Stimulated activated naive CD8-positive, alpha-beta T cell treated with anti-CD3 and anti-CD28 coated beads, Interleukin-15, Interleukin-2, amounts not matched to agents 100 ng/mL and 50 ng/mL, for 24 hours (primary cell): ENCODE measurements at regions not wholly inside any gene's neighbourhood (a gene's known extent, or its start where the extent isn't known, plus 50 kb on each side); places are given as distances from the start of the nearest gene placed in this dataset.
"Not testable (repeated sequence)": the region's sequence is repeated elsewhere in the genome, so short reads cannot be mapped to it uniquely, and the experiment has no call there.

Source experiments
- H3K27ac Mint-ChIP-seq: one replicate; pipeline ENCODE4 v1.8.0; 2021; ENCODE audit warnings: mild to moderate bottlenecking, mixed read lengths
- H3K27me3 Mint-ChIP-seq: one replicate; pipeline ENCODE4 v1.8.0; 2021; ENCODE audit warnings: mixed read lengths
- H3K36me3 Mint-ChIP-seq: one replicate; pipeline ENCODE4 v1.8.0; 2021; ENCODE audit warnings: low read depth, mixed read lengths
- H3K4me1 Mint-ChIP-seq: one replicate; pipeline ENCODE4 v1.8.0; 2021; ENCODE audit warnings: low read depth, mixed read lengths
- H3K4me3 Mint-ChIP-seq: one replicate; pipeline ENCODE4 v1.8.0; 2021; ENCODE audit warnings: mild to moderate bottlenecking, mixed read lengths
- H3K9me3 Mint-ChIP-seq: one replicate; pipeline ENCODE4 v1.8.0; 2021; ENCODE audit warnings: mixed read lengths

GRCh38 chr17:34038786-34039185 lies 216.3 kb upstream of the CCL2 start:
- not testable (repeated sequence) for H3K27me3 Mint-ChIP-seq, H3K27ac Mint-ChIP-seq, H3K36me3 Mint-ChIP-seq, H3K4me1 Mint-ChIP-seq, H3K4me3 Mint-ChIP-seq
- H3K9me3 Mint-ChIP-seq = peaks cover 13% of the 10 kb centered on the region

DNA sequence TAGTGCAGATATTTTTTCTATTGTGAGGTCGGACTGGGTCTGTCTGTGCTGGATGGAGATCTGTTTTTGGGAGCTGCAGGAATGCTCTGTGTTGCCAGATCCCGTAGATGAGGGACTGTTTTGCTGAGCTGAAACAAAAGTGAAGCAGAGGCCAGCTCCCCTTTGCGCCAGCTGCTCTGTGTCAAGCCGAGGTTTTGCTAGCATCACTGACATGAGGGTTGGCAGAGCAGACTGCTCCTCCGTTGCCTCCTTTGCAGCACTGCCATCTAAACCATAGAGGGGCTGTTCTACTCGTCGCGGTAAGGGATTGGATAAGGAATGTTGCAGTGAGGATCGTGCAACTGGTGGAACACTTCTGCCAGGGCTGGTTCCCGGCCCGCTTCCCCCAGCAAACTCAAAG lies 215.9 kb upstream of the CCL2 start:
- not testable (repeated sequence) for H3K27ac Mint-ChIP-seq, H3K27me3 Mint-ChIP-seq, H3K4me3 Mint-ChIP-seq, H3K4me1 Mint-ChIP-seq, H3K36me3 Mint-ChIP-seq
- peaks cover 13% of the 10 kb centered on the region for H3K9me3 Mint-ChIP-seq

DNA sequence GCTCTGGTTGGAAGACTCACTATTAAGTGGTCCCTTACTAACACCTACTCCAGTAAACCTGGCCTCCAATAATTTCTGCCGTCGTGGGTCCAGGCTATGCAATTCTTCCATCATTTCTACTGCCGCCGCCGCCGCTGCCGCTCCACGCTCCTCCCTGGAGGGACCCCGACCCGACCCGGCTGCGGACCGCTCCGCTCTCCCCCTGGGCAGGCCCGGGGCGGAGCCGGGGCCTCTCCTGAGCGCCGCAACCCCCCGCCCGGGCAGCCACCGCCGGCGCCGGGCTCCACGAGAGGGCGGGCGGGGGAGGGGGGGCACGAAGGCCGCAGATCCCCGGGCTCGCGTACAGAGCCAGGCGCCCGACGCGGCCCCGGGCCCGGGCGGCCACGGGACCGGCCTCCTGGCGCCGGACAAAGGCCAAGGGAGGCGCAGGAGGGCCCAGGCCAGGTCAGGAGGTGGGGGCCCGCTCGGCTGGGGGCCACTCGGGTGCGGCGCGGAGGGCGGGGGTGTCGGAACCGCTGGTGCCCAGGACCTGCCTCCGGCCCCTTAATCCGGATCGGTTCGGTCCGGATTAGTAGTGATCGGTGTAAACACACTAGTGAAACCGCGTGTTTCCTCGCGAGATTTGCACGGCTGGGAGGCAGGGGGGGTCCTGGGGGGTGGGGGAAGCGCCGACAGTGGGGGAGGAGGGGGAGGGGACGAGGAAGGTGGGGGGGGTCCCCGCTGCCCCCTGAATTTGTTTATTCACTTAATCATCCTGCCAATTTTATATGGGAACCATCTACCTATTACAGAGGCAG lies 215.1 kb upstream of the CCL2 start:
- H3K27ac Mint-ChIP-seq, H3K4me3 Mint-ChIP-seq, H3K4me1 Mint-ChIP-seq, H3K27me3 Mint-ChIP-seq, H3K36me3 Mint-ChIP-seq: not testable (repeated sequence)
- H3K9me3 Mint-ChIP-seq = peaks cover 13% of the 10 kb centered on the region

DNA sequence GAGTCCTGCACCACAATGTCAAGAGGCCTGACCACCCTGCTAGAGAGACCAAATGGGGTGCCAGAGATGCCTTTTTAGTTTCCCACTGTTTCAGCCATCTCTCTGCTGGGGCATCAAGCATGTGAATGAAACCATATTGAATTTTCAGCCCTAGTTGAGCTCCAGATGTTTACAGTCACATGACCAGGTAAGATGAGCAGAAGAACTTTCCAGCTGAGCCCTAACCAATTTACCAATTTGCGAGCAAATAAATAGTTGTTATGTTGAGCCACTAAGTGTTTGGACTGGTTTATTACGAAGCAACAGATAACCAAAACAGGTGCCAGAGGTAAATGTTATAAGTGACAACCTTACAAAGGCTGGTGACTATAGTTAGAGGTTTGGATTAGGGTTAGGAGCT lies 209.1 kb upstream of the CCL2 start:
- Mint-ChIP-seq H3K27ac (no peak overlapping the region), H3K4me1 (no peaks in the 10 kb centered on the region), H3K4me3 (no peak overlapping the region), H3K9me3 (peaks cover 8% of the 10 kb centered on the region), H3K27me3 (peaks cover 9% of the 10 kb centered on the region), H3K36me3 (no peaks in the 10 kb centered on the region)

GRCh38 chr17:34051046-34051445 lies 204.0 kb upstream of the CCL2 start:
- Mint-ChIP-seq H3K27ac (no peak overlapping the region), H3K4me1 (no peaks in the 10 kb centered on the region), H3K36me3 (no peaks in the 10 kb centered on the region), H3K27me3 (peaks cover 26% of the 10 kb centered on the region), H3K4me3 (no peak overlapping the region), H3K9me3 (peaks cover 4% of the 10 kb centered on the region)

DNA sequence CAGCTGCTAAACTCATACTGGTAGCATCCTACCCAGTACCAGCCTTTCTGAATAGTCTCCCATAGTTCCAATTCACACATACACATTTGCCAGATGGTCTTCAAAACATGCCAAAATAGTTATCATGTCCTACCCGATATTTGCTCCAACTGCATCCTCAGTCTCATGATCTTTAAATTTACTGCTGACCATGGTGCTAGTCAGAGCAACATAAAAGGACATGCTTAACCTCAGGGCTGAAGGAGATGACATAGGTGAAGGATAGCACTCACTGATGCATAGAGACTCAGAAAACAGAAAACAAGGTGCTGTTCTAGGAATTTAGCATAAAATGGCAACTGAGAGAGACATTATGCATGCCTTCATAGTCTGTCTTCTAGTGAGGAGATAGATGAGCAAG lies 200.6 kb upstream of the CCL2 start:
- Mint-ChIP-seq H3K4me3 (no peak overlapping the region), H3K4me1 (no peaks in the 10 kb centered on the region), H3K27me3 (peaks cover 30% of the 10 kb centered on the region), H3K9me3 (peaks cover 4% of the 10 kb centered on the region), H3K27ac (no peak overlapping the region), H3K36me3 (no peaks in the 10 kb centered on the region)

DNA sequence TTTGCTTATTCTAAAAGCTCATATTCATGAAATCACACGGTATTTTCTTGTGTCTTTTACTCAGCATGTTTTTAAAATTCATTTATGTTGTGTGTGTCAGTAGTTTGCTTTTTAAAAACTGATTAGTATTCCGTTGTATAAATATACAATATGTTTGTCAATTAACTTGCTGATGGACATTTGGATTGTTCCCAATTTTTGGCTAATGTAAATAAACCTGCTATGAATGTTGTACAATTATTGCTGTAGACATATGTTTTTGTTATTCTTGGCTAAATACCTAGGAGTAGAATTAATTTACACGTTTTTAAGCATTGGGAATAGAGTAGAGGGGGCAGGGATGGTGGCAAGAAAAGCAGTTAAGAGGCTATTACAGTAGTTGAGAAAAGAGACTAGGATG lies 199.5 kb upstream of the CCL2 start:
- no peak overlapping the region for H3K27ac Mint-ChIP-seq
- no peak overlapping the region for H3K4me3 Mint-ChIP-seq
- peaks cover 8% of the 10 kb centered on the region for H3K9me3 Mint-ChIP-seq
- H3K4me1 Mint-ChIP-seq = no peaks in the 10 kb centered on the region
- H3K27me3 Mint-ChIP-seq = peaks cover 31% of the 10 kb centered on the region
- H3K36me3 Mint-ChIP-seq = no peaks in the 10 kb centered on the region

GRCh38 chr17:34059423-34060220 lies 195.5 kb upstream of the CCL2 start:
- no peaks in the 10 kb centered on the region for H3K4me1 Mint-ChIP-seq
- peaks cover 13% of the 10 kb centered on the region for H3K9me3 Mint-ChIP-seq
- no peak overlapping the region for H3K27ac Mint-ChIP-seq
- peaks cover 40% of the 10 kb centered on the region for H3K27me3 Mint-ChIP-seq
- H3K4me3 Mint-ChIP-seq = no peak overlapping the region
- no peaks in the 10 kb centered on the region for H3K36me3 Mint-ChIP-seq

DNA sequence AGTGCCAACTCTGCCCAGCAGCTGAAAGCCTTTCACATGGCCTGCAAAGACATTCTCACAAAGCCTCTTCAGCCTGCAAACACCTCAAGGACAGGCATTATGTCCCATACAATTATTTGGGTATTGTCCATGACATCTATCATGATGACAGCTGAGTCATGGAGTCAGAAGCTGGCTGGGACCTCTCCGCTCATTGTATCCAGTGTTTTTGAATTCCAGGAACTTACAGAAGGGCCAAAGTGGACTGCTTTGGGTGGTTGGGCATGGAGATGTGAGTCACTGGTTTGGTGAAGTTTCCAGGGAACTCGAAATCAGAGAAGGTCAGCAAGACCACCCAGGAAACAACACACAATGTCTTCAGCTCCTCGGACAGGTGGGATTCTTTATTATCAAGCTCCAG lies 188.6 kb upstream of the CCL2 start:
- H3K9me3 Mint-ChIP-seq = peaks cover 10% of the 10 kb centered on the region
- H3K36me3 Mint-ChIP-seq = no peaks in the 10 kb centered on the region
- H3K4me3 Mint-ChIP-seq = no peak overlapping the region
- no peaks in the 10 kb centered on the region for H3K4me1 Mint-ChIP-seq
- peaks cover 14% of the 10 kb centered on the region for H3K27me3 Mint-ChIP-seq
- no peak overlapping the region for H3K27ac Mint-ChIP-seq

GRCh38 chr17:34067011-34067410 lies 188.1 kb upstream of the CCL2 start:
- no peak overlapping the region for H3K4me3 Mint-ChIP-seq
- H3K27me3 Mint-ChIP-seq = peaks cover 12% of the 10 kb centered on the region

GRCh38 chr17:34068571-34068970 lies 186.5 kb upstream of the CCL2 start:
- Mint-ChIP-seq H3K27me3 (peaks cover 4% of the 10 kb centered on the region), H3K9me3 (peaks cover 4% of the 10 kb centered on the region), H3K4me1 (no peaks in the 10 kb centered on the region), H3K27ac (no peak overlapping the region), H3K36me3 (no peaks in the 10 kb centered on the region), H3K4me3 (no peak overlapping the region)

More at GRCh38 chr17:34067011-34067410, 188.1 kb upstream of the CCL2 start:
- Mint-ChIP-seq H3K9me3 (peaks cover 10% of the 10 kb centered on the region), H3K27ac (no peak overlapping the region), H3K4me1 (no peaks in the 10 kb centered on the region), H3K36me3 (no peaks in the 10 kb centered on the region)

- no peak overlapping the region for H3K4me3 Mint-ChIP-seq
- H3K9me3 Mint-ChIP-seq = no peaks in the 10 kb centered on the region
- H3K27ac Mint-ChIP-seq = no peak overlapping the region
- no peaks in the 10 kb centered on the region for H3K27me3 Mint-ChIP-seq
- H3K36me3 Mint-ChIP-seq = no peaks in the 10 kb centered on the region
- no peaks in the 10 kb centered on the region for H3K4me1 Mint-ChIP-seq
Measured at GRCh38 chr17:34070712-34071111, 184.4 kb upstream of the CCL2 start.

- H3K4me1 Mint-ChIP-seq = no peaks in the 10 kb centered on the region
- H3K9me3 Mint-ChIP-seq = no peaks in the 10 kb centered on the region
- H3K4me3 Mint-ChIP-seq = no peak overlapping the region
- no peaks in the 10 kb centered on the region for H3K36me3 Mint-ChIP-seq
- no peak overlapping the region for H3K27ac Mint-ChIP-seq
- H3K27me3 Mint-ChIP-seq = peaks cover 3% of the 10 kb centered on the region
Measured at GRCh38 chr17:34071886-34072420, 183.1 kb upstream of the CCL2 start.

GRCh38 chr17:34075076-34075475 lies 180.0 kb upstream of the CCL2 start:
- Mint-ChIP-seq H3K9me3 (no peaks in the 10 kb centered on the region), H3K4me3 (no peak overlapping the region), H3K27me3 (peaks cover 11% of the 10 kb centered on the region), H3K27ac (no peak overlapping the region), H3K36me3 (no peaks in the 10 kb centered on the region), H3K4me1 (no peaks in the 10 kb centered on the region)
